ENCODE measurements at regions not wholly inside any gene's neighbourhood (a gene's known extent, or its start where the extent isn't known, plus 50 kb on each side); places are given as distances from the start of the nearest gene placed in this dataset.
"Not testable (repeated sequence)": the region's sequence is repeated elsewhere in the genome, so short reads cannot be mapped to it uniquely, and the experiment has no call there.

GRCh38 chr11:44482338-44482737 is 83.1 kb upstream of the CD82 start:
- not testable (repeated sequence) for TF ChIP-seq CTCF (conservative IDR thresholded peaks at IDR 0.05; ENCODE audit: low read depth, low read length); EZH2 (IDR thresholded peaks at IDR 0.05; ENCODE audit: borderline replicate concordance, low read depth, low read length, poor library complexity, severe bottlenecking)
